ENCODE measurements at regions not wholly inside any gene's neighbourhood (a gene's known extent, or its start where the extent isn't known, plus 50 kb on each side); places are given as distances from the start of the nearest gene placed in this dataset.

DNA sequence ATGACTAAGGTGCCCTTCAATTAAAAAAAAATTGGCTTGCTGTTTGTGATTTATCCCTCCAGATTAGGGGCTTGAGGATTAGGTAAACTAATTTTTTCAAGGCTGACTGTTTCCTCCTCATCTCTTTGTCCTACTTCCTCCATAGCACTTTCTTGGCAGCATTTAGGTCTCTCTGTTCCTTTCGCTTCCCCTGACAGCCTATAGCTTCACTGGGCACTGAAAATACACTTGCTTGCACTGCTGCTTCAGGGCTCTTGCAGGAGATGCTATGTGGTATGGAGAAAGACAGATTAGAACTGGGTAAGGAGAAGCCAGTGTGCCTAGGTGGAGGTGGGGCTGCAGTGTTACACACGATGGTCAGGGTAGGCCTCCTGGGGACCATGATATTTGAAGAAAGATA, 112.3 kb upstream of the SFRP2 start:
- TF ChIP-seq, protein P1, sequence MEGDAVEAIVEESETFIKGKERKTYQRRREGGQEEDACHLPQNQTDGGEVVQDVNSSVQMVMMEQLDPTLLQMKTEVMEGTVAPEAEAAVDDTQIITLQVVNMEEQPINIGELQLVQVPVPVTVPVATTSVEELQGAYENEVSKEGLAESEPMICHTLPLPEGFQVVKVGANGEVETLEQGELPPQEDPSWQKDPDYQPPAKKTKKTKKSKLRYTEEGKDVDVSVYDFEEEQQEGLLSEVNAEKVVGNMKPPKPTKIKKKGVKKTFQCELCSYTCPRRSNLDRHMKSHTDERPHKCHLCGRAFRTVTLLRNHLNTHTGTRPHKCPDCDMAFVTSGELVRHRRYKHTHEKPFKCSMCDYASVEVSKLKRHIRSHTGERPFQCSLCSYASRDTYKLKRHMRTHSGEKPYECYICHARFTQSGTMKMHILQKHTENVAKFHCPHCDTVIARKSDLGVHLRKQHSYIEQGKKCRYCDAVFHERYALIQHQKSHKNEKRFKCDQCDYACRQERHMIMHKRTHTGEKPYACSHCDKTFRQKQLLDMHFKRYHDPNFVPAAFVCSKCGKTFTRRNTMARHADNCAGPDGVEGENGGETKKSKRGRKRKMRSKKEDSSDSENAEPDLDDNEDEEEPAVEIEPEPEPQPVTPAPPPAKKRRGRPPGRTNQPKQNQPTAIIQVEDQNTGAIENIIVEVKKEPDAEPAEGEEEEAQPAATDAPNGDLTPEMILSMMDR (conservative IDR thresholded peaks at IDR 0.05; ENCODE audit: low read depth in 2 of 2) = no peak
- TF ChIP-seq, protein P2, sequence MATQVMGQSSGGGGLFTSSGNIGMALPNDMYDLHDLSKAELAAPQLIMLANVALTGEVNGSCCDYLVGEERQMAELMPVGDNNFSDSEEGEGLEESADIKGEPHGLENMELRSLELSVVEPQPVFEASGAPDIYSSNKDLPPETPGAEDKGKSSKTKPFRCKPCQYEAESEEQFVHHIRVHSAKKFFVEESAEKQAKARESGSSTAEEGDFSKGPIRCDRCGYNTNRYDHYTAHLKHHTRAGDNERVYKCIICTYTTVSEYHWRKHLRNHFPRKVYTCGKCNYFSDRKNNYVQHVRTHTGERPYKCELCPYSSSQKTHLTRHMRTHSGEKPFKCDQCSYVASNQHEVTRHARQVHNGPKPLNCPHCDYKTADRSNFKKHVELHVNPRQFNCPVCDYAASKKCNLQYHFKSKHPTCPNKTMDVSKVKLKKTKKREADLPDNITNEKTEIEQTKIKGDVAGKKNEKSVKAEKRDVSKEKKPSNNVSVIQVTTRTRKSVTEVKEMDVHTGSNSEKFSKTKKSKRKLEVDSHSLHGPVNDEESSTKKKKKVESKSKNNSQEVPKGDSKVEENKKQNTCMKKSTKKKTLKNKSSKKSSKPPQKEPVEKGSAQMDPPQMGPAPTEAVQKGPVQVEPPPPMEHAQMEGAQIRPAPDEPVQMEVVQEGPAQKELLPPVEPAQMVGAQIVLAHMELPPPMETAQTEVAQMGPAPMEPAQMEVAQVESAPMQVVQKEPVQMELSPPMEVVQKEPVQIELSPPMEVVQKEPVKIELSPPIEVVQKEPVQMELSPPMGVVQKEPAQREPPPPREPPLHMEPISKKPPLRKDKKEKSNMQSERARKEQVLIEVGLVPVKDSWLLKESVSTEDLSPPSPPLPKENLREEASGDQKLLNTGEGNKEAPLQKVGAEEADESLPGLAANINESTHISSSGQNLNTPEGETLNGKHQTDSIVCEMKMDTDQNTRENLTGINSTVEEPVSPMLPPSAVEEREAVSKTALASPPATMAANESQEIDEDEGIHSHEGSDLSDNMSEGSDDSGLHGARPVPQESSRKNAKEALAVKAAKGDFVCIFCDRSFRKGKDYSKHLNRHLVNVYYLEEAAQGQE (IDR thresholded peaks at IDR 0.05; ENCODE audit: unreplicated experiment) = no peak
